Stimulated activated CD8-positive, alpha-beta memory T cell treated with anti-CD3 and anti-CD28 coated beads, Interleukin-15, amount 100 ng/mL, for 4 hours (primary cell): ENCODE measurements at regions not wholly inside any gene's neighbourhood (a gene's known extent, or its start where the extent isn't known, plus 50 kb on each side); places are given as distances from the start of the nearest gene placed in this dataset.
"Not testable (repeated sequence)": the region's sequence is repeated elsewhere in the genome, so short reads cannot be mapped to it uniquely, and the experiment has no call there.

Experiments used
- DNase-seq, 2 donors: peaks; one replicate each; pipeline ENCODE4 v3.0.0-alpha.2; 2020; ENCODE audit warnings: low read depth in 2 of 2

GRCh38 chrX:39465906-39466305, 631.9 kb downstream of the BCOR start:
- no peak for DNase-seq

- no peak for DNase-seq
Observed at GRCh38 chrX:39469126-39469525, 628.6 kb downstream of the BCOR start.

- DNase-seq, result no peak
Observed at GRCh38 chrX:39470588-39471407, 627.0 kb downstream of the BCOR start.

- no peak for DNase-seq
Observed at GRCh38 chrX:39472161-39472560, 625.6 kb downstream of the BCOR start.

- no peak for DNase-seq
Observed at GRCh38 chrX:39473812-39474211, 623.9 kb downstream of the BCOR start.

GRCh38 chrX:39475372-39475771, 622.4 kb downstream of the BCOR start:
- no peak for DNase-seq

- no peak for DNase-seq
Observed at GRCh38 chrX:39476604-39477021, 621.1 kb downstream of the BCOR start.

GRCh38 chrX:39477031-39477761, 620.6 kb downstream of the BCOR start:
- no peak for DNase-seq

- no peak for DNase-seq
Observed at GRCh38 chrX:39477762-39478120, 620.0 kb downstream of the BCOR start.

GRCh38 chrX:39479856-39480255, 617.9 kb downstream of the BCOR start:
- no peak for DNase-seq

GRCh38 chrX:39480963-39481362, 616.8 kb downstream of the BCOR start:
- no peak for DNase-seq

GRCh38 chrX:39481621-39482020, 616.1 kb downstream of the BCOR start:
- no peak for DNase-seq

GRCh38 chrX:39484159-39485068, 613.3 kb downstream of the BCOR start:
- DNase-seq, result no peak

GRCh38 chrX:39487166-39487968, 610.4 kb downstream of the BCOR start:
- no peak for DNase-seq

GRCh38 chrX:39487969-39488330, 609.8 kb downstream of the BCOR start:
- no peak for DNase-seq

GRCh38 chrX:39491548-39492297, 606.0 kb downstream of the BCOR start:
- DNase-seq, result peak; percentile 16 to 36

GRCh38 chrX:39492497-39493162, 605.1 kb downstream of the BCOR start:
- DNase-seq, result no peak

- DNase-seq, result no peak
Observed at GRCh38 chrX:39493168-39493567, 604.6 kb downstream of the BCOR start.

- DNase-seq, result not testable (repeated sequence)
Observed at GRCh38 chrX:39497117-39497516, 600.6 kb downstream of the BCOR start.

GRCh38 chrX:39497702-39498265, 600.0 kb downstream of the BCOR start:
- no peak for DNase-seq
